ENCODE measurements at regions not wholly inside any gene's neighbourhood (a gene's known extent, or its start where the extent isn't known, plus 50 kb on each side); places are given as distances from the start of the nearest gene placed in this dataset.

DNA sequence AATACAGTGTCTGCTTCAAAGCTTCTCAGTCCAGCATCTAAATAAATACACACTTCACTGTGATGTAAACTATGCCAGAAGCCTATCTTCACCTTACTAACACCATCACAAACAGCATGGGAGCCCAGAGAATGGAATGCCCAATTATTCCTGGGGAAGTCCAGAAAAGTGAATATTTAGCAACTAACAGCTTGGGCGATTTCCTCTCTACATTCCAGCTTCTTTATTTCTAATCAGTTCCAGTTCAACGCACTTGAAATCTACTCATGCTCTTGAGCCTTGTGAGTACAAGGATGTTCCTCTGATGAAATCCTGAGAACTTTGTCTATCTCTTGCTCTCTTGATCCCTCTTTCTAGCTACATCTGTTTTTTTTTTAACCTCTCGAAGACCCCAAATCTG, 100.4 kb upstream of the C9orf72 start:
- TF ChIP-seq, protein P1, sequence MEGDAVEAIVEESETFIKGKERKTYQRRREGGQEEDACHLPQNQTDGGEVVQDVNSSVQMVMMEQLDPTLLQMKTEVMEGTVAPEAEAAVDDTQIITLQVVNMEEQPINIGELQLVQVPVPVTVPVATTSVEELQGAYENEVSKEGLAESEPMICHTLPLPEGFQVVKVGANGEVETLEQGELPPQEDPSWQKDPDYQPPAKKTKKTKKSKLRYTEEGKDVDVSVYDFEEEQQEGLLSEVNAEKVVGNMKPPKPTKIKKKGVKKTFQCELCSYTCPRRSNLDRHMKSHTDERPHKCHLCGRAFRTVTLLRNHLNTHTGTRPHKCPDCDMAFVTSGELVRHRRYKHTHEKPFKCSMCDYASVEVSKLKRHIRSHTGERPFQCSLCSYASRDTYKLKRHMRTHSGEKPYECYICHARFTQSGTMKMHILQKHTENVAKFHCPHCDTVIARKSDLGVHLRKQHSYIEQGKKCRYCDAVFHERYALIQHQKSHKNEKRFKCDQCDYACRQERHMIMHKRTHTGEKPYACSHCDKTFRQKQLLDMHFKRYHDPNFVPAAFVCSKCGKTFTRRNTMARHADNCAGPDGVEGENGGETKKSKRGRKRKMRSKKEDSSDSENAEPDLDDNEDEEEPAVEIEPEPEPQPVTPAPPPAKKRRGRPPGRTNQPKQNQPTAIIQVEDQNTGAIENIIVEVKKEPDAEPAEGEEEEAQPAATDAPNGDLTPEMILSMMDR (IDR thresholded peaks at IDR 0.05) = no peak
- TF ChIP-seq POLR2A (IDR thresholded peaks at IDR 0.05) = no peak

Measured in testis (tissue), 2 donors.